ENCODE measurements at regions not wholly inside any gene's neighbourhood (a gene's known extent, or its start where the extent isn't known, plus 50 kb on each side); places are given as distances from the start of the nearest gene placed in this dataset.

DNA sequence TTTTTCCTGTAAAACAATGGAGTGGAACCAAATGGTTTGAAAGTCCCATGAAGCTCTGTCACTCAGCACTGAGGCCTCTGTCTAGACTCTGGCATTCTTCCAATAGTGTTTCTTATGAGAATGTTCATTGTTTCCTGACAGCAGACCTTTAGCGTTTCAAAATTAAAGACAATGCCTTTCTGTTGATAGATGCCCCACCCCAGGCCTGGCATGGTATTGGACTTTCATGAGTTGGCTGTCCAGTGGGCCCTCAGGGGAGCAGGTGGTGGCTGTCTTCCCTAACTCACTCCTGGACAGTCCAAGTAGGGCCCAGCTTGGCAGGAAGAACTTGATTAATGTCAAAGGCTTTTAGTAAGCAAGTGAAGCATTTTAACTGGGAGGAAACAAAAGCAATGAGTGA, 186.5 kb upstream of the CCL2 start:
- TF ChIP-seq, protein P1, sequence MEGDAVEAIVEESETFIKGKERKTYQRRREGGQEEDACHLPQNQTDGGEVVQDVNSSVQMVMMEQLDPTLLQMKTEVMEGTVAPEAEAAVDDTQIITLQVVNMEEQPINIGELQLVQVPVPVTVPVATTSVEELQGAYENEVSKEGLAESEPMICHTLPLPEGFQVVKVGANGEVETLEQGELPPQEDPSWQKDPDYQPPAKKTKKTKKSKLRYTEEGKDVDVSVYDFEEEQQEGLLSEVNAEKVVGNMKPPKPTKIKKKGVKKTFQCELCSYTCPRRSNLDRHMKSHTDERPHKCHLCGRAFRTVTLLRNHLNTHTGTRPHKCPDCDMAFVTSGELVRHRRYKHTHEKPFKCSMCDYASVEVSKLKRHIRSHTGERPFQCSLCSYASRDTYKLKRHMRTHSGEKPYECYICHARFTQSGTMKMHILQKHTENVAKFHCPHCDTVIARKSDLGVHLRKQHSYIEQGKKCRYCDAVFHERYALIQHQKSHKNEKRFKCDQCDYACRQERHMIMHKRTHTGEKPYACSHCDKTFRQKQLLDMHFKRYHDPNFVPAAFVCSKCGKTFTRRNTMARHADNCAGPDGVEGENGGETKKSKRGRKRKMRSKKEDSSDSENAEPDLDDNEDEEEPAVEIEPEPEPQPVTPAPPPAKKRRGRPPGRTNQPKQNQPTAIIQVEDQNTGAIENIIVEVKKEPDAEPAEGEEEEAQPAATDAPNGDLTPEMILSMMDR (IDR thresholded peaks at IDR 0.05) = no peak
- TF ChIP-seq POLR2A (IDR thresholded peaks at IDR 0.05) = no peak
